OCI-LY7 (cell line): ENCODE measurements at regions not wholly inside any gene's neighbourhood (a gene's known extent, or its start where the extent isn't known, plus 50 kb on each side); places are given as distances from the start of the nearest gene placed in this dataset.

Experiments used
- BruUV-seq: library from RNA; stranded (reverse); fragments of 400-500 nt; replicated peaks from 2 replicates; lab custom pipeline; 2021; lab: Mats Ljungman, UMichigan
- CTCF ChIA-PET: fragments of 300-600 bp; sonication (Branson Sonifier 250); formaldehyde crosslinking; loops from one replicate; lab custom pipeline; 2022; ENCODE audit warnings: antibody characterized with exemption; ENCODE audit not compliant: unreplicated experiment; lab: Charles Lee
- POLR2A ChIA-PET: fragments of 300-600 bp; sonication (Branson Sonifier 250); formaldehyde crosslinking; loops from one replicate; lab custom pipeline; 2022; ENCODE audit warnings: antibody characterized with exemption; lab: Charles Lee
- DNase-seq: peaks from one replicate; pipeline ENCODE4 v3.0.0-alpha.2; 2015; ENCODE audit warnings: low spot score
- H2AFZ ChIP-seq: fragments of 200-600 bp; sonication (generic), shearing (Covaris generic); 2 replicates; pipeline ENCODE4 v1.6.1; 2014; ENCODE audit warnings: mild to moderate bottlenecking, antibody characterized with exemption, low read length, moderate library complexity
- H3K27ac ChIP-seq: fragments of 200-600 bp; sonication (generic); 2 replicates; pipeline ENCODE4 v1.5.1; 2014; ENCODE audit warnings: mixed run types, low read depth, mild to moderate bottlenecking, moderate library complexity, low read length, inconsistent platforms; ENCODE audit not compliant: poor library complexity, severe bottlenecking
- H3K36me3 ChIP-seq: fragments of 200-600 bp; sonication (generic); 2 replicates; pipeline ENCODE4 v1.6.1; 2014; ENCODE audit warnings: mild to moderate bottlenecking, antibody characterized with exemption, low read length, moderate library complexity, mixed read lengths; ENCODE audit not compliant: insufficient read depth
- H3K4me1 ChIP-seq: fragments of 200-600 bp; sonication (generic); 2 replicates; pipeline ENCODE4 v1.5.1; 2014; ENCODE audit warnings: mild to moderate bottlenecking, low read length; ENCODE audit not compliant: insufficient read depth, poor library complexity, severe bottlenecking
- H3K4me2 ChIP-seq: fragments of 200-600 bp; sonication (generic); 2 replicates; pipeline ENCODE4 v1.6.1; 2014; ENCODE audit warnings: mild to moderate bottlenecking, low read length
- H3K4me3 ChIP-seq: fragments of 200-600 bp; sonication (generic); 2 replicates; pipeline ENCODE4 v1.5.1; 2014; ENCODE audit warnings: mild to moderate bottlenecking, low read depth, low read length; ENCODE audit not compliant: poor library complexity, severe bottlenecking
- H3K79me2 ChIP-seq: fragments of 200-600 bp; sonication (generic); 2 replicates; pipeline ENCODE4 v1.6.1; 2016; ENCODE audit warnings: low read depth, mild to moderate bottlenecking, low read length, moderate library complexity, mixed read lengths; ENCODE audit not compliant: insufficient read depth
- H3K9me2 ChIP-seq: fragments of 200-600 bp; sonication (generic); 2 replicates; pipeline ENCODE4 v1.6.1; 2016; ENCODE audit warnings: mild to moderate bottlenecking, low read length, mixed read lengths; ENCODE audit not compliant: insufficient read depth
- H3K9me3 ChIP-seq: fragments of 200-600 bp; sonication (generic); 2 replicates; pipeline ENCODE4 v1.6.1; 2014; ENCODE audit warnings: mild to moderate bottlenecking, mixed run types, low read length, mixed read lengths
- H4K20me1 ChIP-seq: fragments of 200-600 bp; sonication (generic); 2 replicates; pipeline ENCODE4 v1.6.1; 2014; ENCODE audit warnings: mild to moderate bottlenecking, antibody characterized with exemption, low read length, moderate library complexity, mixed read lengths; ENCODE audit not compliant: insufficient read depth
- EZH2phosphoT487 ChIP-seq: fragments of 200-600 bp; sonication (generic); IDR thresholded peaks from 2 replicates; pipeline ENCODE4 v1.6.1; 2018; ENCODE audit warnings: low read depth, borderline replicate concordance, mild to moderate bottlenecking, mixed run types, antibody characterized with exemption, low read length, moderate library complexity, mixed read lengths
- intact Hi-C: fragments of 100-400 bp; cut with micrococcal nuclease; formaldehyde crosslinking; loops from one replicate; pipeline ENCODE4 v1.10.0; 2022; ENCODE audit not compliant: unreplicated experiment
- TF ChIP-seq, protein P1 (sequence below): fragments of 200-600 bp; sonication (generic); conservative IDR thresholded peaks from 2 replicates; pipeline ENCODE4 v1.5.1; 2014; ENCODE audit warnings: mild to moderate bottlenecking, antibody characterized with exemption, low read length, moderate library complexity, mixed read lengths

DNA sequence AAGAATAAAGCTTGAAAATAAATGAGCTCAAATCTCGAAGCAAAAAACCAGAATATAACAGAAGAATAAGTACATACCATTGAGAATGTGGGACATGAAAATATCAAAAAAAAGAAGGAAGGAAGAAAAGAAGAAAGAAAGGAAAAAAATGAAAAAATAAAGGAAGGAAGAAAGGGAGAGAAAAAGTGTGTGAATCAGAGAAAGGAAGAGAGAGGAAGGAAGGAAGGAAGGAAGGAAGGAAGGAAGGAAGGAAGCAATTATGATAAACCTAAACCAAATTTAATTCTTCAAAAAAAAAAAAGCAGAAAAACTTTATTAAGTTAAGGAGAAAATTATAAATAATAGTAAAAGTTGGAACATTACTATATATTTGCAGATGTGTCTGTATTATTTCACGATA is 949.8 kb downstream of the NLGN4X start:
- CTCF ChIA-PET = no interaction called here
- H2AFZ ChIP-seq = no peak overlapping the region
- no peaks in the 10 kb centered on the region for H4K20me1 ChIP-seq
- POLR2A ChIA-PET = no interaction called here
- DNase-seq = no peak
- no peaks in the 10 kb centered on the region for H3K4me1 ChIP-seq
- no peaks in the 10 kb centered on the region for H3K9me2 ChIP-seq
- no peak overlapping the region for H3K4me2 ChIP-seq
- H3K27ac ChIP-seq = no peak overlapping the region
- BruUV-seq = no TSS peak
- H3K36me3 ChIP-seq = no peaks in the 10 kb centered on the region
- H3K79me2 ChIP-seq = no peaks in the 10 kb centered on the region
- no peak overlapping the region for H3K4me3 ChIP-seq
- H3K9me3 ChIP-seq = no peaks in the 10 kb centered on the region
- intact Hi-C loops = no loop called here
- no peak for TF ChIP-seq EZH2phosphoT487
- TF ChIP-seq, protein P1, sequence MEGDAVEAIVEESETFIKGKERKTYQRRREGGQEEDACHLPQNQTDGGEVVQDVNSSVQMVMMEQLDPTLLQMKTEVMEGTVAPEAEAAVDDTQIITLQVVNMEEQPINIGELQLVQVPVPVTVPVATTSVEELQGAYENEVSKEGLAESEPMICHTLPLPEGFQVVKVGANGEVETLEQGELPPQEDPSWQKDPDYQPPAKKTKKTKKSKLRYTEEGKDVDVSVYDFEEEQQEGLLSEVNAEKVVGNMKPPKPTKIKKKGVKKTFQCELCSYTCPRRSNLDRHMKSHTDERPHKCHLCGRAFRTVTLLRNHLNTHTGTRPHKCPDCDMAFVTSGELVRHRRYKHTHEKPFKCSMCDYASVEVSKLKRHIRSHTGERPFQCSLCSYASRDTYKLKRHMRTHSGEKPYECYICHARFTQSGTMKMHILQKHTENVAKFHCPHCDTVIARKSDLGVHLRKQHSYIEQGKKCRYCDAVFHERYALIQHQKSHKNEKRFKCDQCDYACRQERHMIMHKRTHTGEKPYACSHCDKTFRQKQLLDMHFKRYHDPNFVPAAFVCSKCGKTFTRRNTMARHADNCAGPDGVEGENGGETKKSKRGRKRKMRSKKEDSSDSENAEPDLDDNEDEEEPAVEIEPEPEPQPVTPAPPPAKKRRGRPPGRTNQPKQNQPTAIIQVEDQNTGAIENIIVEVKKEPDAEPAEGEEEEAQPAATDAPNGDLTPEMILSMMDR = no peak

DNA sequence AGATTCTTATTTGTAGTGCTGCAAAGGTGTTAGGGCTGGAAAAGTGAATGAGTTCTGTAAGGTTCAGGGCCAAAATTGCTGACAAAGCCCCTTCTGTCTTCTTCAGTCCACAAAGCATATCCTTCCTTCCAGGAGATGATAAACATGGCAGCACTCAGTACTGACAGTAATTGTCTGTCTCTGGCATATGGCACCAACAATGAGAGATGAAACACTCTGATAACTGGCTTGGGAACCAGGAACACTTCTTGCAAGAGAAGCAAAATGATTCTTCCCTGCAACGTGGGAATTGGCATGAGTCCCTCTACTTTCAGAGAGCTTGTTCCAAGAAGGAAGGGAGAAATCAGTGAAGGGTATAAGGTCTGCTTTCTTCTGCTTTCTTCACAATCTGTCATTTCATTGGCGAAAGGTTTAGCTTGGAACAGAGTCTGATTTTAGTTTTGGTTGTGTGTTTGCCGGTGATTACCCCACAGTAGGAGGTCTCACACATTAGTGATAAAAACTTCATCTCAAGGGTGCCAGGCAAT is 963.3 kb downstream of the NLGN4X start:
- Histone ChIP-seq H2AFZ (no peak overlapping the region), H3K36me3 (no peaks in the 10 kb centered on the region), H3K9me2 (no peaks in the 10 kb centered on the region), H3K27ac (no peak overlapping the region), H3K4me2 (no peak overlapping the region), H3K79me2 (no peaks in the 10 kb centered on the region), H3K4me3 (no peak overlapping the region), H4K20me1 (no peaks in the 10 kb centered on the region), H3K4me1 (no peaks in the 10 kb centered on the region), H3K9me3 (no peaks in the 10 kb centered on the region)
- ChIA-PET CTCF (no interaction called here), POLR2A (no interaction called here)
- DNase-seq = no peak
- no TSS peak for BruUV-seq
- intact Hi-C loops = no loop called here
- TF ChIP-seq, protein P1 = no peak

DNA sequence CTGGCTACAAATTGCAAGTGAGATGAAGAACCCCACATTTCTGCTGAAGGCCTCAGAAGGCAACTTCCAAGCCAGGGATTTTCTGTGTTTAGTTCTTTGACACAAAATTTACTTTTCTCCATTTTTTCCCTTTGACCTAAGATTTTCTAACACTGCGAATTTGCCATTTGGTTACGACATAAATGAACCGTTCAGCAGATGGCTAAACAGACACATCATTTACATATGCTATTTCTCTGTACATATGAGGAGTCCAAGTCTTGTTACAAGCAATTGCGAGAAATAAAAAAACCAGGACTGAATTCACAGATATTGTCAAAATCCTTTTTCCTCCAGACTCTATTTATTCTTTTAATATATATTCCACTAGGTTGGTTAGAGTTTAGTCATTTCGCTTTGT is 978.6 kb downstream of the NLGN4X start:
- no peaks in the 10 kb centered on the region for H3K79me2 ChIP-seq
- no peak for DNase-seq
- no peaks in the 10 kb centered on the region for H4K20me1 ChIP-seq
- no peak overlapping the region for H3K27ac ChIP-seq
- H3K9me2 ChIP-seq = no peaks in the 10 kb centered on the region
- H3K4me1 ChIP-seq = no peaks in the 10 kb centered on the region
- TF ChIP-seq, protein P1 = no peak
- no peak for TF ChIP-seq EZH2phosphoT487
- POLR2A ChIA-PET = no interaction called here
- no peak overlapping the region for H3K4me2 ChIP-seq
- intact Hi-C loops = no loop called here
- no peak overlapping the region for H3K4me3 ChIP-seq
- H3K36me3 ChIP-seq = no peaks in the 10 kb centered on the region
- no peaks in the 10 kb centered on the region for H3K9me3 ChIP-seq
- H2AFZ ChIP-seq = no peak overlapping the region
- CTCF ChIA-PET = no interaction called here
- no TSS peak for BruUV-seq
